ENCODE measurements at regions not wholly inside any gene's neighbourhood (a gene's known extent, or its start where the extent isn't known, plus 50 kb on each side); places are given as distances from the start of the nearest gene placed in this dataset. TPM values are rescaled to one million over a fixed set of nuclear protein-coding genes. Genes with fewer than 3 reads are reported as not detected.
A peak's percentile ranks its signal among the peaks of the same experiment; 100 is the strongest.
"Not testable (repeated sequence)": the region's sequence is repeated elsewhere in the genome, so short reads cannot be mapped to it uniquely, and the experiment has no call there.

DNA sequence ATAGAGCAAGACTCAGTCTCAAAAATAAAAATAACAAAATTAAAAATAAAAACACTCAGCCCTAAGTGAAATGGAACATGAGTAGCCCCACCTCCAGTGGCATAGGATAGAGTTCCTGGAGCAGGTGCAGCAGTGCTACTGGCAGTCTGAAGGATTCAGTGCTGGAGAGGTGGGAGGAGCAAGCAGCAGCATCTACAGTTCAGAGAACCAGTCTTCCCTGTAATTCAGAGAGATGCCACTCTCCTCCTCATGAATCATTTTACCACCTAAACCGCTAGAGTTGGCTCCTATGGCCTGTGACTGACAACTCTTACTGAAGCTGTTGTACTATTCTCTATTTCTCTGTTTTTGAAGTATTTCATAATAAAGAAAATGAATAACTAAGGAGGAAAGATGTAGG is 56.0 kb upstream of the SMURF2 start:
- Mint-ChIP-seq H3K27ac (ENCODE audit: unreplicated experiment) (no peak overlapping the region), H3K36me3 (ENCODE audit: low read depth) (no peaks in the 10 kb centered on the region), H3K4me1 (ENCODE audit: low read depth) (peaks cover 13% of the 10 kb centered on the region), H3K4me3 (ENCODE audit: unreplicated experiment) (no peak overlapping the region), H3K27me3 (ENCODE audit: low read depth) (no peaks in the 10 kb centered on the region), H3K9me3 (ENCODE audit: low read depth) (no peaks in the 10 kb centered on the region)
- TF ChIP-seq, protein P1, sequence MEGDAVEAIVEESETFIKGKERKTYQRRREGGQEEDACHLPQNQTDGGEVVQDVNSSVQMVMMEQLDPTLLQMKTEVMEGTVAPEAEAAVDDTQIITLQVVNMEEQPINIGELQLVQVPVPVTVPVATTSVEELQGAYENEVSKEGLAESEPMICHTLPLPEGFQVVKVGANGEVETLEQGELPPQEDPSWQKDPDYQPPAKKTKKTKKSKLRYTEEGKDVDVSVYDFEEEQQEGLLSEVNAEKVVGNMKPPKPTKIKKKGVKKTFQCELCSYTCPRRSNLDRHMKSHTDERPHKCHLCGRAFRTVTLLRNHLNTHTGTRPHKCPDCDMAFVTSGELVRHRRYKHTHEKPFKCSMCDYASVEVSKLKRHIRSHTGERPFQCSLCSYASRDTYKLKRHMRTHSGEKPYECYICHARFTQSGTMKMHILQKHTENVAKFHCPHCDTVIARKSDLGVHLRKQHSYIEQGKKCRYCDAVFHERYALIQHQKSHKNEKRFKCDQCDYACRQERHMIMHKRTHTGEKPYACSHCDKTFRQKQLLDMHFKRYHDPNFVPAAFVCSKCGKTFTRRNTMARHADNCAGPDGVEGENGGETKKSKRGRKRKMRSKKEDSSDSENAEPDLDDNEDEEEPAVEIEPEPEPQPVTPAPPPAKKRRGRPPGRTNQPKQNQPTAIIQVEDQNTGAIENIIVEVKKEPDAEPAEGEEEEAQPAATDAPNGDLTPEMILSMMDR (IDR thresholded peaks at IDR 0.05): no peak
- DNase-seq (ENCODE audit: low spot score): no peak

DNA sequence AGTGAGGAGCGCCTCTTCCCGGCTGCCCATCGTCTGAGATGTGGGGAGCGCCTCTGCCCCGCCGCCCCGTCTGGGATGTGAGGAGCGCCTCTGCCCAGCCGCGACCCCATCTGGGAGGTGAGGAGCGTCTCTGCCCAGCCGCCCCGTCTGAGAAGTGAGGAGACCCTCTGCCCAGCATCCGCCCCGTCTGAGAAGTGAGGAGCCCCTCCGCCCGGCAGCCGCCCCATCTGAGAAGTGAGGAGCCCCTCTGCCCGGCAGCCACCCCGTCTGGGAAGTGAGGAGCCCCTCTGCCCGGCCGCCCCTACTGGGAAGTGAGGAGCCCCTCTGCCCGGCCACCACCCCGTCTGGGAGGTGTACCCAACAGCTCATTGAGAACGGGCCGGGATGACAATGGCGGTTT is 54.4 kb upstream of the SMURF2 start:
- H3K27ac Mint-ChIP-seq (ENCODE audit: unreplicated experiment); H3K36me3 Mint-ChIP-seq (ENCODE audit: low read depth); H3K4me3 Mint-ChIP-seq (ENCODE audit: unreplicated experiment); H3K27me3 Mint-ChIP-seq (ENCODE audit: low read depth); H3K9me3 Mint-ChIP-seq (ENCODE audit: low read depth); DNase-seq (ENCODE audit: low spot score): not testable (repeated sequence)
- H3K4me1 Mint-ChIP-seq (ENCODE audit: low read depth): peaks cover 20% of the 10 kb centered on the region

DNA sequence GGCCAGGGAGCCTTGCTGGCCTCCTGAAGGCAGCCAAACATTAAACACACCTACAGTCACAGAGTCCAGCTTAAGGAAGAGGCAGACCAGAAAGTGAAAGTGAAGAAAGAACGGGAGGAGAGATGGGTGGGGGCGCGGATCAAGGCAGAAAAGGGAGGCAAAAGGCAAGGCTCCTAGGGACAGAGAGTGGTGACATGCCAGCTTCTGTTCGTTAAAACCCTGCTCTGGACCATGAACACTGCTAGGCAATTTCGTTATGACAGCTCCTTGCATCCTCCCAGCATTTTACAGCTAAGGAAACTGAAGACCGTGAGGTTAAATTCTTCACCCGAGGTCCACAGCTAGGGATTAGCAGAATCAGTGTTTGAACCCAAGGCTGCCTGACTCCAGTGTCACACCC is 51.7 kb upstream of the SMURF2 start:
- H3K4me1 Mint-ChIP-seq (ENCODE audit: low read depth): peaks cover 30% of the 10 kb centered on the region
- not testable (repeated sequence) for H3K27me3 Mint-ChIP-seq (ENCODE audit: low read depth); H3K27ac Mint-ChIP-seq (ENCODE audit: unreplicated experiment); DNase-seq (ENCODE audit: low spot score); H3K36me3 Mint-ChIP-seq (ENCODE audit: low read depth); H3K4me3 Mint-ChIP-seq (ENCODE audit: unreplicated experiment); H3K9me3 Mint-ChIP-seq (ENCODE audit: low read depth)

DNA sequence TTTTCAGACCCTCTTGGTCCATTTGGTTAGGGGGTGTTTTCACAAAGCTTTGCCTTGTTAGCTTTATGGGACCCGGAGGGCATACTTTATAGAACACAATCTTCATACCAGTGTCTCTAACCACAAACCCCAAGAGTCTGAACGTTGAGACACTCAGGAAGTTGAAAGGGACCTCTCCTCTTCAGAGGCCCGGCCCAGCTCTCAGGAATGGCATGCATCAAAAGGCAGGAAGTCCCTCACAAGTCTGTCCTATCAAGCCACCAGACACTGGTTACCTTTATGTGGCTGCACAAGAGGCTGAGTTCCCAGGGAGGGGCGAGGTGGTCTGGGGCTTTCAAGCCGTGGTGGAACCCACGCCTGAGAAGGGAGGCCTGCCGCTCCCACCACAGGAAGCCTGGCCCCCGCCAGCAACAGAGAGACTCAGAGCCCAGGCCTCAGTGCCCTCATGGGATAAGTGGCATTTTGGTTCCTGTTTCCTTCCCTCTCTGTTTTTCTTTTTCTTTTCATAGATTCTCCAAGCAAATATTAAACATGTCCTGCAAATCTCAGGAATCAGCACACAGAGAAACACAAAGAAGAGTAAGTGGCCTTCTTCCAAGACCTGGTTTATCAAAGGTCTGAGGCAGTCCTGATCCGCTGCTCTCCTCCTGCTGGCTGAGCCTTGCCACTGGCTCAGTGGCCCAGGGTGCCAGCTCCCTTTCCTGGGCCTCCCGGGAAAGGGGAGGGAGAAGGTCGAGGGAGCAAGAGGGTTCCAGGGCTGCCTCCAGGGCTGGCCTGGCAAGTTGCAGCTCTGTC is 50.6 kb upstream of the SMURF2 start:
- TF ChIP-seq, protein P1 (IDR thresholded peaks at IDR 0.05): peak; percentile 55
- H3K4me3 Mint-ChIP-seq (ENCODE audit: unreplicated experiment); H3K9me3 Mint-ChIP-seq (ENCODE audit: low read depth); H3K36me3 Mint-ChIP-seq (ENCODE audit: low read depth); DNase-seq (ENCODE audit: low spot score); H3K27me3 Mint-ChIP-seq (ENCODE audit: low read depth): not testable (repeated sequence)
- peaks cover 38% of the 10 kb centered on the region for H3K4me1 Mint-ChIP-seq (ENCODE audit: low read depth)
- H3K27ac Mint-ChIP-seq (ENCODE audit: unreplicated experiment): peak overlapping the region; percentile 78

Small RNA genes in the stretch of these regions (microRNA-seq; reads per million reads assigned to microRNA genes)
- gene MIR6080 (ENCODE audit: borderline number of aligned reads): not detected
